DND-41 (cell line): ENCODE measurements at regions not wholly inside any gene's neighbourhood (a gene's known extent, or its start where the extent isn't known, plus 50 kb on each side); places are given as distances from the start of the nearest gene placed in this dataset.

Experiments used
- ATAC-seq: fragments of 200-7000 bp; cut with Tn5 transposase; 3 replicates; pipeline ENCODE4 v1.9.1; 2021; ENCODE audit warnings: low read depth; ENCODE audit not compliant: insufficient read depth
- DNase-seq: peaks from one replicate; pipeline ENCODE4 v3.0.0-alpha.2; 2020
- H2AFZ ChIP-seq: 2 replicates; pipeline ENCODE4 v1.6.0; 2012; ENCODE audit warnings: low read depth, low read length
- H3K27ac ChIP-seq: 2 replicates; pipeline ENCODE4 v1.5.1; 2012; ENCODE audit warnings: low read length, inconsistent platforms
- H3K27me3 ChIP-seq: fragments of 200-600 bp; sonication (generic); 2 replicates; pipeline ENCODE4 v1.6.0; 2012; ENCODE audit warnings: low read length, mild to moderate bottlenecking, inconsistent platforms; ENCODE audit not compliant: insufficient read depth, poor library complexity
- H3K36me3 ChIP-seq: 2 replicates; pipeline ENCODE4 v1.5.1; 2012; ENCODE audit warnings: low read length, inconsistent platforms; ENCODE audit not compliant: insufficient read depth
- H3K4me1 ChIP-seq: 2 replicates; pipeline ENCODE4 v1.5.1; 2012; ENCODE audit warnings: mild to moderate bottlenecking, low read length; ENCODE audit not compliant: insufficient read depth
- H3K4me2 ChIP-seq: 2 replicates; pipeline ENCODE4 v1.6.0; 2012; ENCODE audit warnings: mild to moderate bottlenecking, moderate library complexity, low read length, inconsistent platforms; ENCODE audit not compliant: insufficient read depth
- H3K4me3 ChIP-seq, 2 experiments: fragments of 200-600 bp in 1 of 2; shearing (Covaris generic) in 1 of 2; 2 replicates each; pipeline ENCODE4 v1.5.1; 2012 to 2016; ENCODE audit warnings: inconsistent platforms in 2 of 2, low read length in 2 of 2, mild to moderate bottlenecking in 2 of 2, low read depth in 1 of 2, moderate library complexity in 1 of 2
- H3K79me2 ChIP-seq: 2 replicates; pipeline ENCODE4 v1.6.0; 2012; ENCODE audit warnings: low read length, inconsistent platforms; ENCODE audit not compliant: insufficient read depth
- H3K9ac ChIP-seq: 2 replicates; pipeline ENCODE4 v1.6.0; 2012; ENCODE audit warnings: low read depth, mild to moderate bottlenecking, inconsistent platforms, low read length, moderate library complexity
- H3K9me3 ChIP-seq: 2 replicates; pipeline ENCODE4 v1.5.1; 2012; ENCODE audit warnings: low read length, moderate library complexity, mild to moderate bottlenecking, inconsistent platforms; ENCODE audit not compliant: insufficient read depth, severe bottlenecking
- H4K20me1 ChIP-seq: 2 replicates; pipeline ENCODE4 v1.6.0; 2012; ENCODE audit warnings: low read length; ENCODE audit not compliant: insufficient read depth
- EZH2 ChIP-seq: IDR thresholded peaks from 3 replicates; pipeline ENCODE4 v1.6.1; 2012; ENCODE audit warnings: borderline replicate concordance, low read depth, mild to moderate bottlenecking, moderate library complexity, low read length, inconsistent platforms; ENCODE audit not compliant: severe bottlenecking
- TF ChIP-seq, protein P1 (sequence below): IDR thresholded peaks from 2 replicates; pipeline ENCODE4 v1.5.1; 2012; ENCODE audit warnings: borderline replicate concordance, low read length, moderate library complexity, mild to moderate bottlenecking; ENCODE audit not compliant: poor library complexity, severe bottlenecking; ENCODE audit errors: extremely low read depth

GRCh38 chr1:79848316-79848715 lies 841.8 kb upstream of the ADGRL4 start:
- Histone ChIP-seq H3K4me1 (no peaks in the 10 kb centered on the region), H2AFZ (no peak overlapping the region), H4K20me1 (no peaks in the 10 kb centered on the region), H3K9me3 (no peaks in the 10 kb centered on the region), H3K36me3 (no peaks in the 10 kb centered on the region), H3K9ac (no peak overlapping the region), H3K27me3 (no peaks in the 10 kb centered on the region), H3K4me3 (no peak overlapping the region), H3K4me2 (no peak overlapping the region), H3K27ac (no peak overlapping the region), H3K79me2 (no peaks in the 10 kb centered on the region)
- TF ChIP-seq EZH2: no peak
- TF ChIP-seq, protein P1, sequence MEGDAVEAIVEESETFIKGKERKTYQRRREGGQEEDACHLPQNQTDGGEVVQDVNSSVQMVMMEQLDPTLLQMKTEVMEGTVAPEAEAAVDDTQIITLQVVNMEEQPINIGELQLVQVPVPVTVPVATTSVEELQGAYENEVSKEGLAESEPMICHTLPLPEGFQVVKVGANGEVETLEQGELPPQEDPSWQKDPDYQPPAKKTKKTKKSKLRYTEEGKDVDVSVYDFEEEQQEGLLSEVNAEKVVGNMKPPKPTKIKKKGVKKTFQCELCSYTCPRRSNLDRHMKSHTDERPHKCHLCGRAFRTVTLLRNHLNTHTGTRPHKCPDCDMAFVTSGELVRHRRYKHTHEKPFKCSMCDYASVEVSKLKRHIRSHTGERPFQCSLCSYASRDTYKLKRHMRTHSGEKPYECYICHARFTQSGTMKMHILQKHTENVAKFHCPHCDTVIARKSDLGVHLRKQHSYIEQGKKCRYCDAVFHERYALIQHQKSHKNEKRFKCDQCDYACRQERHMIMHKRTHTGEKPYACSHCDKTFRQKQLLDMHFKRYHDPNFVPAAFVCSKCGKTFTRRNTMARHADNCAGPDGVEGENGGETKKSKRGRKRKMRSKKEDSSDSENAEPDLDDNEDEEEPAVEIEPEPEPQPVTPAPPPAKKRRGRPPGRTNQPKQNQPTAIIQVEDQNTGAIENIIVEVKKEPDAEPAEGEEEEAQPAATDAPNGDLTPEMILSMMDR: no peak
- ATAC-seq (no peak), DNase-seq (no peak)

DNA sequence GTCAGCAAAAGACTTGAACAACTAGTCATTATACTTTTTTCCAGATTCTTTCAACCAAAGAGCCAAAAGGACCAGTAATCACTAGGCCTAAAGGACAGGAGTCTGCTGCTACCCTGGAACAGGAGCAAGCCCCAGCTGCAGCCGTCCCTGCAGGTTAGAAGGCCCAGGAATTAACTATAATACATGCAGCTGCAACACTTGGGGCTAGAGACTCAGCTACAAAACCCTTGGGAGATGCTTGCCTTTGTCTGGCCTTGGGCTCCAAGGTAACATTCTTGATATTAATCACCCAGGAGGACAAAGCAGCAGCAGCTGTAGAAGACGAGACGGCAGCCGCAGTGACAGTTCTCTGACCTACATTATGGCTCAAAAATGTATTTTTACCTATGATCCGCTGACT lies 841.2 kb upstream of the ADGRL4 start:
- ATAC-seq (no peak), DNase-seq (no peak)
- no peaks in the 10 kb centered on the region for H3K27me3 ChIP-seq
- H3K4me3 ChIP-seq: no peak overlapping the region
- no peak overlapping the region for H3K27ac ChIP-seq
- no peaks in the 10 kb centered on the region for H3K9me3 ChIP-seq
- H3K36me3 ChIP-seq: no peaks in the 10 kb centered on the region
- H3K9ac ChIP-seq: no peak overlapping the region
- no peaks in the 10 kb centered on the region for H4K20me1 ChIP-seq
- H2AFZ ChIP-seq: no peak overlapping the region
- H3K4me1 ChIP-seq: no peaks in the 10 kb centered on the region
- no peak for TF ChIP-seq EZH2
- TF ChIP-seq, protein P1: no peak
- H3K4me2 ChIP-seq: no peak overlapping the region
- H3K79me2 ChIP-seq: no peaks in the 10 kb centered on the region

GRCh38 chr1:79845936-79846335 lies 839.4 kb upstream of the ADGRL4 start:
- Histone ChIP-seq H3K27me3 (no peaks in the 10 kb centered on the region), H3K9ac (no peak overlapping the region), H3K9me3 (no peaks in the 10 kb centered on the region), H3K4me3 (no peak overlapping the region), H3K4me2 (no peak overlapping the region), H3K27ac (no peak overlapping the region), H2AFZ (no peak overlapping the region), H3K36me3 (no peaks in the 10 kb centered on the region), H3K4me1 (no peaks in the 10 kb centered on the region), H3K79me2 (no peaks in the 10 kb centered on the region), H4K20me1 (no peaks in the 10 kb centered on the region)
- no peak for TF ChIP-seq EZH2
- TF ChIP-seq, protein P1: no peak
- ATAC-seq: no peak
- DNase-seq: no peak

GRCh38 chr1:79842811-79843210 lies 836.3 kb upstream of the ADGRL4 start:
- Histone ChIP-seq H3K27ac (no peak overlapping the region), H3K9me3 (no peaks in the 10 kb centered on the region), H3K4me3 (no peak overlapping the region), H3K4me1 (no peaks in the 10 kb centered on the region), H3K27me3 (no peaks in the 10 kb centered on the region), H3K9ac (no peak overlapping the region), H3K79me2 (no peaks in the 10 kb centered on the region), H2AFZ (no peak overlapping the region), H3K36me3 (no peaks in the 10 kb centered on the region), H4K20me1 (no peaks in the 10 kb centered on the region), H3K4me2 (no peak overlapping the region)
- TF ChIP-seq EZH2: no peak
- TF ChIP-seq, protein P1: no peak
- ATAC-seq (no peak), DNase-seq (no peak)
